ENCODE measurements at regions not wholly inside any gene's neighbourhood (a gene's known extent, or its start where the extent isn't known, plus 50 kb on each side); places are given as distances from the start of the nearest gene placed in this dataset.

DNA sequence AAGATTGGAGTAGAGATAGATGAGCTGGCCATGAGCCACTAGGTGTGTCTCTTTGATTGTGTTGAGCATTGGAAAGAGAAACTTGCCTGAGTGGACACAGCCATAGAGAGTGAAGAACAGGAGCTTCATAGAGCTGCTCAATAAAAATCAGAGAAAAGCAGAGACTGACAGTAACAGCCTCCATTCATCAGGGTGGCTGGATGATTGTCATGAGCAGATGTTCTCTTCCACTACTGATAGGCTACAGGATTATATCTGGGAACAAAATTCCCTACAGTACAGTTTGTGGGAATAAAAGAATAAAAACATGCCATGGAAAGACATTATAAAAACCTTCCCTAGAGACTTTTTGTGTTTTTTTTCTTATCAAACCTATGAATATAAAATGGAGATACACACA is 404.8 kb upstream of the ACVR2A start:
- H3K36me3 Mint-ChIP-seq (ENCODE audit: low read depth) = no peaks in the 10 kb centered on the region
- peak overlapping the region; percentile 10 to 48 (median 27) for H3K27ac Mint-ChIP-seq
- peaks cover 32% of the 10 kb centered on the region for H3K4me1 Mint-ChIP-seq
- H3K9me3 Mint-ChIP-seq = no peaks in the 10 kb centered on the region
- H3K27me3 Mint-ChIP-seq (ENCODE audit: low read depth) = no peaks in the 10 kb centered on the region
- TF ChIP-seq, protein P1, sequence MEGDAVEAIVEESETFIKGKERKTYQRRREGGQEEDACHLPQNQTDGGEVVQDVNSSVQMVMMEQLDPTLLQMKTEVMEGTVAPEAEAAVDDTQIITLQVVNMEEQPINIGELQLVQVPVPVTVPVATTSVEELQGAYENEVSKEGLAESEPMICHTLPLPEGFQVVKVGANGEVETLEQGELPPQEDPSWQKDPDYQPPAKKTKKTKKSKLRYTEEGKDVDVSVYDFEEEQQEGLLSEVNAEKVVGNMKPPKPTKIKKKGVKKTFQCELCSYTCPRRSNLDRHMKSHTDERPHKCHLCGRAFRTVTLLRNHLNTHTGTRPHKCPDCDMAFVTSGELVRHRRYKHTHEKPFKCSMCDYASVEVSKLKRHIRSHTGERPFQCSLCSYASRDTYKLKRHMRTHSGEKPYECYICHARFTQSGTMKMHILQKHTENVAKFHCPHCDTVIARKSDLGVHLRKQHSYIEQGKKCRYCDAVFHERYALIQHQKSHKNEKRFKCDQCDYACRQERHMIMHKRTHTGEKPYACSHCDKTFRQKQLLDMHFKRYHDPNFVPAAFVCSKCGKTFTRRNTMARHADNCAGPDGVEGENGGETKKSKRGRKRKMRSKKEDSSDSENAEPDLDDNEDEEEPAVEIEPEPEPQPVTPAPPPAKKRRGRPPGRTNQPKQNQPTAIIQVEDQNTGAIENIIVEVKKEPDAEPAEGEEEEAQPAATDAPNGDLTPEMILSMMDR (IDR thresholded peaks at IDR 0.05; ENCODE audit: unreplicated experiment in 3 of 3) = no peak
- no peak overlapping the region for H3K4me3 Mint-ChIP-seq

DNA sequence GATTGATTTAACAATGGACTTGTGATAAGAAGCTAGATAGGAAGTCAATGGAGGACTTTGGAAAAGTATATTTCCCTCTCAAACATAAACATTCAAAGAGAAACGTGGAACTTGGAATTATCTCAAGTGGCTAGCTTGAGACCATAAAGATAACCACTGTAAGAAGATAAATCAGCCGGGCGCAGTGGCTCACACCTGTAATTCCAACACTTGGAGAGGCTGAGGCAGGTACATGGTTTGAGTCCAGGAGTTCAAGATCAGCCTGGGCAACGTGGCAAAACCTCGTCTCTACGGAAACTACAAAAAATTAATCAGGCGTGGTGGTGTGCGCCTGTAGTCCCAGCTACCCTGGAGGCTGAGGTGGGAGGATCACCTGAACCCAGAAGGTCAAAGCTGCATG is 405.9 kb upstream of the ACVR2A start:
- TF ChIP-seq, protein P1 (IDR thresholded peaks at IDR 0.05; ENCODE audit: unreplicated experiment in 3 of 3) = no peak
- no peaks in the 10 kb centered on the region for H3K27me3 Mint-ChIP-seq (ENCODE audit: low read depth)
- H3K36me3 Mint-ChIP-seq (ENCODE audit: low read depth) = no peaks in the 10 kb centered on the region
- H3K27ac Mint-ChIP-seq = no peak overlapping the region
- no peaks in the 10 kb centered on the region for H3K9me3 Mint-ChIP-seq
- H3K4me3 Mint-ChIP-seq = no peak overlapping the region
- peaks cover 32% of the 10 kb centered on the region for H3K4me1 Mint-ChIP-seq

DNA sequence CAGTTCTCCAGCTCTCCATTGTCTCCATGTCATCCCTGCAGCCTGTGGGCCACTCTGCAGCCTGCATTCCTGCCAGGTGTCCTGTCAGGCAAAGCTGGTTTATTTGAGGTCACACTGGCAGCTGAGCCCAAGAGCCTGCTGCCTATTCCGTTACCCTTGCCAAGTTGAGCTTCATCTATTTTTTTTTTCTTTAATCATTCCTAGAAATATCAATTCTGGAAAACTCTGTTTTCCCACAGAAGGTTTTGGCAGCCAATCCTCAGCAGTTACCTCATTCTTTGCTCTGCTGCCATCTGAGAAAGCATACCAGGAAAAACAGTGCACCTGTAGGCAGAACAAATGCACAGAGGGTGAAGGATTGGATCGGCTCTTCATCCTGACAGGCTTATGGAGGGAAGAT is 411.0 kb upstream of the ACVR2A start:
- H3K4me1 Mint-ChIP-seq = no peaks in the 10 kb centered on the region
- no peaks in the 10 kb centered on the region for H3K9me3 Mint-ChIP-seq
- no peak overlapping the region for H3K27ac Mint-ChIP-seq
- no peaks in the 10 kb centered on the region for H3K36me3 Mint-ChIP-seq (ENCODE audit: low read depth)
- TF ChIP-seq, protein P1 (IDR thresholded peaks at IDR 0.05; ENCODE audit: unreplicated experiment in 3 of 3) = no peak
- peaks cover 4% of the 10 kb centered on the region for H3K27me3 Mint-ChIP-seq (ENCODE audit: low read depth)
- H3K4me3 Mint-ChIP-seq = no peak overlapping the region

DNA sequence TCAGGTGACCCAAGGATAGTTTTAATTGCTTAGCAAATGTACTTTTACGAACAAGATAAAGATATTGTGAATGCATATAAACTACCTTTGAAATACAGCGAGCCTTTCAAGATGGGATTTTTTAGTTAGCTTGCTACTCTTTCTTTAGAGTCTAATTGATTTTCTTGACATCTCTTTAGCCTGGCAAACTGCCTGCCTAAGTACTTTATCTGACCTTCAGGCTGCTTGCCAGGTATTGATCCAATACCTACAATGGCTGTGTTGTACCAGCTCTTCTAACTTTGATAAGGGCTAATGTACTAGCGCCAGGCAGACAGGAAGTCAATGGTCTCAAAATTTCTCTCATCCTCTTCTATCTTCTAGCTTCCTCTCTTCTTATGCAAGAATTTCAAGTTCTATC is 414.4 kb upstream of the ACVR2A start:
- TF ChIP-seq, protein P1 (IDR thresholded peaks at IDR 0.05; ENCODE audit: unreplicated experiment in 3 of 3) = no peak
- H3K27ac Mint-ChIP-seq = no peak overlapping the region
- no peaks in the 10 kb centered on the region for H3K4me1 Mint-ChIP-seq
- H3K4me3 Mint-ChIP-seq = no peak overlapping the region
- H3K9me3 Mint-ChIP-seq = no peaks in the 10 kb centered on the region
- H3K36me3 Mint-ChIP-seq (ENCODE audit: low read depth) = no peaks in the 10 kb centered on the region
- H3K27me3 Mint-ChIP-seq (ENCODE audit: low read depth) = peaks cover 4% of the 10 kb centered on the region

DNA sequence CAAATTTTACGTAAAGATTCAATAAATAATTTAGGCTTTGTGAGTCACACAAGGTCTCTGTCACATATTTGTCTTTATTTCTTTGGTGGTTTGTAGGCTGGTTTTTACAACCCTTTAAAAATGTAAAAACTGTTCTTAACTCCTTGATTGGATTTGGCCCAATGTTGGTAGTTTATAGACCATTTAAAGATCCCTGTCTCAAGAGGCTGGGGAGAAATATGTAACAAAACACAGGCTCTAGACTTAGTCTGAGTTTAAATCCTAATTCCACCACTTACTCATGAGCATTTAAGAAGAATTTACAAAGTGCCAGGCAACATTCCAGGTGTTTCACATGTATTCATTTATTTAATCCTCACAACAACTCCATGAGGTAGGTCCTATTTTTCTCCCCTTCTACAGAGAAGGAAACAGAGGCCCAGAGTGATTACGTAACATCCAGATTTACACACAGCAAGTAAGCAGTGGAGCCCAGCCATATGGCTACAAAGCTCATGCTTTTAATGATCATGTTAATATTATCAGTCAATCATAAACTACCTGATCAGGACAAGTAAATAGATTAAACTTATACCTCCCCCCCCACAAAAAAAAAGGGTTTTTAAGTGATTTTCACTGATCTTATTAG is 416.6 kb upstream of the ACVR2A start:
- H3K9me3 Mint-ChIP-seq = no peaks in the 10 kb centered on the region
- H3K4me3 Mint-ChIP-seq = no peak overlapping the region
- H3K36me3 Mint-ChIP-seq (ENCODE audit: low read depth) = no peaks in the 10 kb centered on the region
- peaks cover 4% of the 10 kb centered on the region for H3K27me3 Mint-ChIP-seq (ENCODE audit: low read depth)
- H3K4me1 Mint-ChIP-seq = peaks cover 6% of the 10 kb centered on the region
- H3K27ac Mint-ChIP-seq = no peak overlapping the region
- TF ChIP-seq, protein P1 (IDR thresholded peaks at IDR 0.05; ENCODE audit: unreplicated experiment in 3 of 3) = no peak

DNA sequence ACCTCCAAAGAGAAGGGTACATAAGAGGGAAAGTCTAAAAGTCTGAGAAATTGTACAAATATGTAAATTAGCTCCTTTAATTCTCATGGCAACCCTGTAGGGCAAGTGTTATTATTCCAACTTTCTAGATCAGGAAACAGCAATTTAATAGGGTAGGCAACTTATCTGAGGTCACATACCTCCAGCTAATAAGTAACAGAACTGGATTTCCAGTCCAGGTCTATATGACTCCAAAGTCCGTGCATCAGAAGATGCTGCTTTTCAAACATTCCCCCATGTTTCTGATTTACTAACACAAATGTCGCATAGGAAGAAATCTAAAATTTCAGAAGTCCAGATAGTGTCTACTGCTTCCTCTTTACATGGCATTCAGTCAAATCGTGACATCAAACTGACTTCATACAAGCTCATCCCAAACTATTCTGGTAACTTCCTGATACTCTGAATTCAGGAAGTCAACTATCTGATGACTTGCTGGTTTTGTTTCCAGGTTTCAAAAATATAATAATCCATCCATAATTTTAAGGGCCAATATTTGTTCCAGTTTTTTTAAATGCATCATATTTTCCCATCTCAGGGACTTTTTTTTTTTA is 419.3 kb upstream of the ACVR2A start:
- no peaks in the 10 kb centered on the region for H3K36me3 Mint-ChIP-seq (ENCODE audit: low read depth)
- H3K9me3 Mint-ChIP-seq = no peaks in the 10 kb centered on the region
- H3K4me1 Mint-ChIP-seq = peaks cover 6% of the 10 kb centered on the region
- no peak overlapping the region for H3K4me3 Mint-ChIP-seq
- TF ChIP-seq, protein P1 (IDR thresholded peaks at IDR 0.05; ENCODE audit: unreplicated experiment in 3 of 3) = no peak
- peaks cover 4% of the 10 kb centered on the region for H3K27me3 Mint-ChIP-seq (ENCODE audit: low read depth)
- H3K27ac Mint-ChIP-seq = peak overlapping the region; percentile 1 to 86 (median 69)
